ENCODE measurements at regions not wholly inside any gene's neighbourhood (a gene's known extent, or its start where the extent isn't known, plus 50 kb on each side); places are given as distances from the start of the nearest gene placed in this dataset.

GRCh38 chr4:180949424-180950213 lies 1293.6 kb upstream of the TENM3 start:
- no peaks in the 10 kb centered on the region for H4K20me1 ChIP-seq (ENCODE audit: insufficient read depth)
- H3K36me3 ChIP-seq (ENCODE audit: insufficient read depth), result no peaks in the 10 kb centered on the region
- H3K4me3 ChIP-seq (IDR thresholded peaks at IDR 0.05; ENCODE audit: insufficient read depth, low read depth, low read length), result no peak overlapping the region
- H3K27me3 ChIP-seq (ENCODE audit: insufficient read depth, low read depth), result no peaks in the 10 kb centered on the region
- H3K4me1 ChIP-seq (ENCODE audit: low read depth, poor library complexity, severe bottlenecking), result no peaks in the 10 kb centered on the region
- no peak overlapping the region for H2AFZ ChIP-seq (ENCODE audit: low read depth)
- no peak overlapping the region for H3K9ac ChIP-seq
- H3K27ac ChIP-seq, result no peak overlapping the region
- H3K79me2 ChIP-seq (ENCODE audit: insufficient read depth, low read depth), result no peaks in the 10 kb centered on the region
- H3K4me2 ChIP-seq, result no peak overlapping the region
- TF ChIP-seq, protein P1, sequence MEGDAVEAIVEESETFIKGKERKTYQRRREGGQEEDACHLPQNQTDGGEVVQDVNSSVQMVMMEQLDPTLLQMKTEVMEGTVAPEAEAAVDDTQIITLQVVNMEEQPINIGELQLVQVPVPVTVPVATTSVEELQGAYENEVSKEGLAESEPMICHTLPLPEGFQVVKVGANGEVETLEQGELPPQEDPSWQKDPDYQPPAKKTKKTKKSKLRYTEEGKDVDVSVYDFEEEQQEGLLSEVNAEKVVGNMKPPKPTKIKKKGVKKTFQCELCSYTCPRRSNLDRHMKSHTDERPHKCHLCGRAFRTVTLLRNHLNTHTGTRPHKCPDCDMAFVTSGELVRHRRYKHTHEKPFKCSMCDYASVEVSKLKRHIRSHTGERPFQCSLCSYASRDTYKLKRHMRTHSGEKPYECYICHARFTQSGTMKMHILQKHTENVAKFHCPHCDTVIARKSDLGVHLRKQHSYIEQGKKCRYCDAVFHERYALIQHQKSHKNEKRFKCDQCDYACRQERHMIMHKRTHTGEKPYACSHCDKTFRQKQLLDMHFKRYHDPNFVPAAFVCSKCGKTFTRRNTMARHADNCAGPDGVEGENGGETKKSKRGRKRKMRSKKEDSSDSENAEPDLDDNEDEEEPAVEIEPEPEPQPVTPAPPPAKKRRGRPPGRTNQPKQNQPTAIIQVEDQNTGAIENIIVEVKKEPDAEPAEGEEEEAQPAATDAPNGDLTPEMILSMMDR (conservative IDR thresholded peaks at IDR 0.05; ENCODE audit: low read depth, low read length), result no peak

GRCh38 chr4:180950377-180950776 lies 1292.8 kb upstream of the TENM3 start:
- Histone ChIP-seq H4K20me1 (ENCODE audit: insufficient read depth) (no peaks in the 10 kb centered on the region), H3K4me2 (no peak overlapping the region), H3K4me1 (ENCODE audit: low read depth, poor library complexity, severe bottlenecking) (no peaks in the 10 kb centered on the region), H2AFZ (ENCODE audit: low read depth) (no peak overlapping the region), H3K79me2 (ENCODE audit: insufficient read depth, low read depth) (no peaks in the 10 kb centered on the region), H3K4me3 (IDR thresholded peaks at IDR 0.05; ENCODE audit: insufficient read depth, low read depth, low read length) (no peak overlapping the region), H3K27me3 (ENCODE audit: insufficient read depth, low read depth) (no peaks in the 10 kb centered on the region), H3K9ac (no peak overlapping the region), H3K27ac (no peak overlapping the region), H3K36me3 (ENCODE audit: insufficient read depth) (no peaks in the 10 kb centered on the region)
- TF ChIP-seq, protein P1 (conservative IDR thresholded peaks at IDR 0.05; ENCODE audit: low read depth, low read length), result no peak

DNA sequence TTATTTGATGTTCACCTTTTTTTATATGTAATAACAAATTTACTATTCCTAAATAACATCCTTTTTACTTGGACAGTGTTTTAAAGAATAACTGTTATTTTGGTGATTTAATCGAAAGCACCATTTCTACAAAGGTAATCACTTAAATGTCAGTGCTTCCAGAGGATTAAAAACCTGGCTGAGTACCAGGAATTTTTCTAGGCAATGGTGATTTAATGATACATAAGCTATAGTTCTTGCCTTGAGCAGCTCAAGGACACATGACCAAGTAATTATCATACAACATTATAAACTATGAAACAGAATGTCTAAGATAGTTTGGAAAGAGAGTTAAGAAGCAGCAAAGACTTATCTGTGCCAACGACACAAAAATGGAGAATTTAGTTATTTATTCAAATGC lies 1291.9 kb upstream of the TENM3 start:
- Histone ChIP-seq H3K36me3 (ENCODE audit: insufficient read depth) (no peaks in the 10 kb centered on the region), H3K4me2 (no peak overlapping the region), H3K4me1 (ENCODE audit: low read depth, poor library complexity, severe bottlenecking) (no peaks in the 10 kb centered on the region), H3K4me3 (IDR thresholded peaks at IDR 0.05; ENCODE audit: insufficient read depth, low read depth, low read length) (no peak overlapping the region), H3K27me3 (ENCODE audit: insufficient read depth, low read depth) (no peaks in the 10 kb centered on the region), H2AFZ (ENCODE audit: low read depth) (no peak overlapping the region), H3K9ac (no peak overlapping the region), H4K20me1 (ENCODE audit: insufficient read depth) (no peaks in the 10 kb centered on the region), H3K27ac (no peak overlapping the region), H3K79me2 (ENCODE audit: insufficient read depth, low read depth) (no peaks in the 10 kb centered on the region)
- TF ChIP-seq, protein P1 (conservative IDR thresholded peaks at IDR 0.05; ENCODE audit: low read depth, low read length), result no peak

- no peaks in the 10 kb centered on the region for H3K79me2 ChIP-seq (ENCODE audit: insufficient read depth, low read depth)
- no peak overlapping the region for H2AFZ ChIP-seq (ENCODE audit: low read depth)
- H3K27me3 ChIP-seq (ENCODE audit: insufficient read depth, low read depth), result no peaks in the 10 kb centered on the region
- TF ChIP-seq, protein P1 (conservative IDR thresholded peaks at IDR 0.05; ENCODE audit: low read depth, low read length), result 0 out of 2 replicates have a peak, but pooled peaks have one; percentile 22
- H4K20me1 ChIP-seq (ENCODE audit: insufficient read depth), result no peaks in the 10 kb centered on the region
- no peak overlapping the region for H3K9ac ChIP-seq
- no peaks in the 10 kb centered on the region for H3K4me1 ChIP-seq (ENCODE audit: low read depth, poor library complexity, severe bottlenecking)
- H3K27ac ChIP-seq, result no peak overlapping the region
- H3K36me3 ChIP-seq (ENCODE audit: insufficient read depth), result no peaks in the 10 kb centered on the region
- no peak overlapping the region for H3K4me2 ChIP-seq
- no peak overlapping the region for H3K4me3 ChIP-seq (IDR thresholded peaks at IDR 0.05; ENCODE audit: insufficient read depth, low read depth, low read length)
Measured at GRCh38 chr4:180953572-180953971, 1289.6 kb upstream of the TENM3 start.

All from KMS-11 (cell line).